Liver (tissue), 8 donors: ENCODE measurements at regions not wholly inside any gene's neighbourhood (a gene's known extent, or its start where the extent isn't known, plus 50 kb on each side); places are given as distances from the start of the nearest gene placed in this dataset.

Source experiments
- DNase-seq: peaks from one replicate; pipeline ENCODE4 v3.0.0-alpha.2; 2017; ENCODE audit warnings: low spot score
- H3K27ac ChIP-seq, 2 donors: one replicate each; pipeline ENCODE4 v1.7.0; 2013; ENCODE audit warnings: inconsistent platforms in 2 of 2, low read length in 2 of 2, control low read depth in 1 of 2, low read depth in 1 of 2, mild to moderate bottlenecking in 1 of 2
- H3K27me3 ChIP-seq, 4 donors: one replicate each; pipeline versions ENCODE4 v1.6.1 to v1.7.0; 2013; ENCODE audit warnings: low read length in 3 of 4, inconsistent platforms in 1 of 4, mild to moderate bottlenecking in 1 of 4, moderate library complexity in 1 of 4; ENCODE audit not compliant: control insufficient read depth in 4 of 4, insufficient read depth in 4 of 4
- H3K36me3 ChIP-seq, 4 donors: one replicate each; pipeline versions ENCODE4 v1.6.1 to v1.7.0; 2013; ENCODE audit warnings: low read length in 3 of 4, mild to moderate bottlenecking in 3 of 4, low read depth in 1 of 4, moderate library complexity in 1 of 4; ENCODE audit not compliant: control insufficient read depth in 4 of 4, insufficient read depth in 3 of 4
- H3K4me1 ChIP-seq, 4 donors: one replicate each; pipeline versions ENCODE4 v1.6.1 to v1.7.0; 2013; ENCODE audit warnings: low read length in 3 of 4, mild to moderate bottlenecking in 3 of 4, moderate library complexity in 1 of 4; ENCODE audit not compliant: control insufficient read depth in 4 of 4, insufficient read depth in 4 of 4
- H3K4me3 ChIP-seq, 3 donors: one replicate each; pipeline versions ENCODE4 v1.6.1 to v1.7.0; 2013; ENCODE audit warnings: low read length in 3 of 3, control low read depth in 1 of 3, low read depth in 1 of 3, mild to moderate bottlenecking in 1 of 3
- H3K9ac ChIP-seq, 2 donors: one replicate each; pipeline ENCODE4 v1.7.0; 2013; ENCODE audit warnings: low read length in 2 of 2, mild to moderate bottlenecking in 2 of 2, moderate library complexity in 2 of 2, control low read depth in 1 of 2, low read depth in 1 of 2
- H3K9me3 ChIP-seq, 4 donors: one replicate each; pipeline versions ENCODE4 v1.6.1 to v1.7.0; 2013; ENCODE audit warnings: low read length in 3 of 4; ENCODE audit not compliant: control insufficient read depth in 4 of 4
- EGR1 ChIP-seq, 2 donors: IDR thresholded peaks; 2 replicates each; pipeline ENCODE4 v1.6.1; 2016 to 2018; ENCODE audit warnings: antibody characterized with exemption in 2 of 2, low read depth in 2 of 2
- FOXA1 ChIP-seq: IDR thresholded peaks from 2 replicates; pipeline ENCODE4 v1.6.1; 2016; ENCODE audit warnings: antibody characterized with exemption
- FOXA2 ChIP-seq: IDR thresholded peaks from 2 replicates; pipeline ENCODE4 v1.6.1; 2016; ENCODE audit warnings: antibody characterized with exemption
- GABPA ChIP-seq, 2 donors: IDR thresholded peaks in 1 of 2; conservative IDR thresholded peaks in 1 of 2; 2 replicates each; pipeline ENCODE4 v1.6.1; 2016; ENCODE audit warnings: antibody characterized with exemption in 2 of 2, mild to moderate bottlenecking in 1 of 2, moderate library complexity in 1 of 2
- HNF4A ChIP-seq, 2 donors: conservative IDR thresholded peaks; 2 replicates each; pipeline ENCODE4 v1.6.1; 2016; ENCODE audit warnings: antibody characterized with exemption in 2 of 2, mild to moderate bottlenecking in 2 of 2
- HNF4G ChIP-seq: IDR thresholded peaks from 2 replicates; pipeline ENCODE4 v1.6.1; 2016; ENCODE audit warnings: antibody characterized with exemption
- JUND ChIP-seq, 2 donors: IDR thresholded peaks; 2 replicates each; pipeline ENCODE4 v1.6.1; 2016; ENCODE audit warnings: antibody characterized with exemption in 2 of 2
- NR2F2 ChIP-seq: IDR thresholded peaks from 2 replicates; pipeline ENCODE4 v1.6.1; 2016; ENCODE audit warnings: antibody characterized with exemption
- RAD21 ChIP-seq, 2 donors: IDR thresholded peaks; 2 replicates each; pipeline ENCODE4 v1.6.1; 2016; ENCODE audit warnings: antibody characterized with exemption in 2 of 2, mild to moderate bottlenecking in 2 of 2
- RXRA ChIP-seq, 2 donors: IDR thresholded peaks; 2 replicates each; pipeline ENCODE4 v1.6.1; 2017 to 2018; ENCODE audit warnings: antibody characterized with exemption in 2 of 2, mild to moderate bottlenecking in 1 of 2
- SP1 ChIP-seq: IDR thresholded peaks from 2 replicates; pipeline ENCODE4 v1.6.1; 2018; ENCODE audit warnings: antibody characterized with exemption, mild to moderate bottlenecking
- TAF1 ChIP-seq: conservative IDR thresholded peaks from 2 replicates; pipeline ENCODE4 v1.6.1; 2016; ENCODE audit warnings: antibody characterized with exemption, mild to moderate bottlenecking
- YY1 ChIP-seq: IDR thresholded peaks from 2 replicates; pipeline ENCODE4 v1.6.1; 2016; ENCODE audit warnings: antibody characterized with exemption, mild to moderate bottlenecking
- WGBS: extraction: QIAGEN DNeasy Blood & Tissue Kit; methylation state at CpG from one replicate; pipeline ENCODE4 v1.1.7; 2013; 5-methylcytosine and 5-hydroxymethylcytosine counted together
- TF ChIP-seq, protein P1 (sequence below): IDR thresholded peaks from 2 replicates; pipeline ENCODE4 v1.6.1; 2016; ENCODE audit warnings: antibody characterized with exemption
- TF ChIP-seq, protein P2 (sequence below): IDR thresholded peaks from 2 replicates; pipeline ENCODE4 v1.6.1; 2016; ENCODE audit warnings: antibody characterized with exemption
- TF ChIP-seq, protein P3 (sequence below): IDR thresholded peaks from 2 replicates; pipeline ENCODE4 v1.6.1; 2016; ENCODE audit warnings: antibody characterized with exemption, mild to moderate bottlenecking
- TF ChIP-seq, protein P4 (sequence below): fragments of 150-350 bp; IDR thresholded peaks from 2 replicates; pipeline ENCODE4 v1.5.1; 2017; ENCODE audit warnings: improper control_type of control experiment, low read depth, low read length; ENCODE audit not compliant: missing input control
- TF ChIP-seq, protein P5 (sequence below): IDR thresholded peaks from 2 replicates; pipeline ENCODE4 v1.6.1; 2016; ENCODE audit warnings: antibody characterized with exemption
- donor health status: healthy.
- donor health status: healthy.
- donor health status: healthy.
- donor health status: healthy.
- donor health status: healthy.

DNA sequence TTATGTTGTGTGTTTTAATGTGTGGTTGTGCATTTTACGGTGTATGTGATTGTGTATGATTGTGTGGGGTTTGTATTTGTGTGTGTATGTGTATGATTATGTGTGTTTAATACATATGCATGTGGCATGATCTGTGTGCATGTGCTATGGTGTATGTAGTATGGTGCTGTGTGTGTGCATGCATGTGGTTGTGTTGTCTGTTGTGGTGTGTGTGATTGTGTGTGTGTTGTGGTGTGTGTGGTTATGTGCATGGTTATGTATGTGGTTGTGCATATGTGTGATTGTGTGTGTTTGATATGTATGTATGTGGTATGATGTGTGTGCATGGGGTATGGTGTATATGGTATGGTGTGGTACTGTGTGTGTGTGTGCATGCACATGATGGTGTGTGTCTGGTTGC is 148.1 kb upstream of the AGAP1 start:
- H3K27ac ChIP-seq, result no peak overlapping the region
- H3K9ac ChIP-seq, result no peak overlapping the region
- H3K27me3 ChIP-seq, result no peaks in the 10 kb centered on the region
- H3K36me3 ChIP-seq, result no peaks in the 10 kb centered on the region
- H3K9me3 ChIP-seq, result peaks cover 0 to 2% (median 0%) of the 10 kb centered on the region in 4 donors
- H3K4me1 ChIP-seq, result peaks cover 0 to 3% (median 0%) of the 10 kb centered on the region in 4 donors
- H3K4me3 ChIP-seq, result no peak overlapping the region
- DNase-seq, result no peak
- WGBS, result 94% methylated on average over 1 of the region's 1 CpG
- TF ChIP-seq RXRA (IDR thresholded peaks at IDR 0.05) (no peak), FOXA1 (no peak), SP1 (no peak), TAF1 (no peak), HNF4A (conservative IDR thresholded peaks at IDR 0.05) (no peak)

DNA sequence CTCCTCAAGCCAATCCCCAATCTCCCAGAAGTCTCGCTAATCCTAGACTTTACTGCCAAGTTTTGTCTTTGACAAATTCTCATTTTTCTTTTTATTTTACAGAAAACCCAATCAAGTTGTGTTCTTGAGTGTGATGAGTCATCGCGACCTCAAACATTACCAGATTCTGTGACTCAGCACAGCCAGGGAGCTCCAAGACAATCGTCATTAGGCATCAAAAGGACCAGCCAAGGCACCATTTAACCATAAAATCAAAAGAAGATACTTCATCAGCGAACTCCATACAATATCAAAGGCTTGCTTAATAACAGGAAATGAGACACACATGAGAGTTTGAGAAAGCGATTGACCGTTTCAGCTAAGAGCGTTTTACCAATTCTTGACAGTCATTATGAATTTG is 146.2 kb upstream of the AGAP1 start:
- Histone ChIP-seq H3K9ac (no peak overlapping the region), H3K4me1 (peaks cover 0 to 3% (median 0%) of the 10 kb centered on the region in 4 donors), H3K4me3 (no peak overlapping the region), H3K27ac (no peak overlapping the region), H3K36me3 (no peaks in the 10 kb centered on the region), H3K9me3 (no peaks in the 10 kb centered on the region), H3K27me3 (no peaks in the 10 kb centered on the region)
- no peak for DNase-seq
- WGBS, result 89% methylated on average over 8 of the region's 8 CpGs
- TF ChIP-seq, protein P1, sequence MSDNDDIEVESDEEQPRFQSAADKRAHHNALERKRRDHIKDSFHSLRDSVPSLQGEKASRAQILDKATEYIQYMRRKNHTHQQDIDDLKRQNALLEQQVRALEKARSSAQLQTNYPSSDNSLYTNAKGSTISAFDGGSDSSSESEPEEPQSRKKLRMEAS, result no peak
- no peak for TF ChIP-seq RAD21 (IDR thresholded peaks at IDR 0.05)
- no peak for TF ChIP-seq HNF4G
- TF ChIP-seq FOXA1, result no peak
- TF ChIP-seq RXRA (IDR thresholded peaks at IDR 0.05), result no peak
- TF ChIP-seq NR2F2, result no peak
- TF ChIP-seq, protein P2, sequence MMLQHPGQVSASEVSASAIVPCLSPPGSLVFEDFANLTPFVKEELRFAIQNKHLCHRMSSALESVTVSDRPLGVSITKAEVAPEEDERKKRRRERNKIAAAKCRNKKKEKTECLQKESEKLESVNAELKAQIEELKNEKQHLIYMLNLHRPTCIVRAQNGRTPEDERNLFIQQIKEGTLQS, result no peak
- TF ChIP-seq SP1, result no peak

DNA sequence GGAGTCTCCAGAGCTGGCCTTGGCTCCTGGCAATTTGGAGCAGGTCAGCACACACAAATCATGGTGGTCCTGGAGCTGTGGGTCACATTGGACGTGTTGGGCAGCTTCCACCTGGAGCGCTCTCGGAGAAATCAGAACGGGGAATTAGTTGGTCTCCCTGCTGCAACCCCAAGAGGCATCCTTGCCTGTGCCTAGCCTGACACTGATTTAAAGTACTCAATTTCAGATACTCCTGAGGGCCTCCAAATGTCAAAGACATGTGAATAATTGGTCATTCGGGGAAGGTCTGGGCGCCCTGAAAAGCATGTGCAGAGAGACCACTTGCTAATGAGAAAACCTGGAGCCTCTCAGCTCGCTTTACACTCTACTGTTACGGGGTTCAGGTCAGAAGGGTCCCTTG is 145.5 kb upstream of the AGAP1 start:
- no peaks in the 10 kb centered on the region for H3K9me3 ChIP-seq
- 95% methylated on average over 8 of the region's 8 CpGs for WGBS
- peaks cover 0 to 3% (median 0%) of the 10 kb centered on the region in 4 donors for H3K4me1 ChIP-seq
- TF ChIP-seq JUND (IDR thresholded peaks at IDR 0.05) (no peak), RXRA (IDR thresholded peaks at IDR 0.05) (no peak), GABPA (IDR thresholded peaks at IDR 0.05 in 1 of 2, conservative IDR thresholded peaks at IDR 0.05 in 1 of 2) (no peak), SP1 (no peak), YY1 (no peak), HNF4G (no peak), RAD21 (IDR thresholded peaks at IDR 0.05) (no peak), TAF1 (no peak), HNF4A (conservative IDR thresholded peaks at IDR 0.05) (no peak), FOXA2 (no peak), NR2F2 (no peak), EGR1 (IDR thresholded peaks at IDR 0.05; ENCODE audit: low read depth in 2 of 2) (no peak), FOXA1 (no peak)
- TF ChIP-seq, protein P3, sequence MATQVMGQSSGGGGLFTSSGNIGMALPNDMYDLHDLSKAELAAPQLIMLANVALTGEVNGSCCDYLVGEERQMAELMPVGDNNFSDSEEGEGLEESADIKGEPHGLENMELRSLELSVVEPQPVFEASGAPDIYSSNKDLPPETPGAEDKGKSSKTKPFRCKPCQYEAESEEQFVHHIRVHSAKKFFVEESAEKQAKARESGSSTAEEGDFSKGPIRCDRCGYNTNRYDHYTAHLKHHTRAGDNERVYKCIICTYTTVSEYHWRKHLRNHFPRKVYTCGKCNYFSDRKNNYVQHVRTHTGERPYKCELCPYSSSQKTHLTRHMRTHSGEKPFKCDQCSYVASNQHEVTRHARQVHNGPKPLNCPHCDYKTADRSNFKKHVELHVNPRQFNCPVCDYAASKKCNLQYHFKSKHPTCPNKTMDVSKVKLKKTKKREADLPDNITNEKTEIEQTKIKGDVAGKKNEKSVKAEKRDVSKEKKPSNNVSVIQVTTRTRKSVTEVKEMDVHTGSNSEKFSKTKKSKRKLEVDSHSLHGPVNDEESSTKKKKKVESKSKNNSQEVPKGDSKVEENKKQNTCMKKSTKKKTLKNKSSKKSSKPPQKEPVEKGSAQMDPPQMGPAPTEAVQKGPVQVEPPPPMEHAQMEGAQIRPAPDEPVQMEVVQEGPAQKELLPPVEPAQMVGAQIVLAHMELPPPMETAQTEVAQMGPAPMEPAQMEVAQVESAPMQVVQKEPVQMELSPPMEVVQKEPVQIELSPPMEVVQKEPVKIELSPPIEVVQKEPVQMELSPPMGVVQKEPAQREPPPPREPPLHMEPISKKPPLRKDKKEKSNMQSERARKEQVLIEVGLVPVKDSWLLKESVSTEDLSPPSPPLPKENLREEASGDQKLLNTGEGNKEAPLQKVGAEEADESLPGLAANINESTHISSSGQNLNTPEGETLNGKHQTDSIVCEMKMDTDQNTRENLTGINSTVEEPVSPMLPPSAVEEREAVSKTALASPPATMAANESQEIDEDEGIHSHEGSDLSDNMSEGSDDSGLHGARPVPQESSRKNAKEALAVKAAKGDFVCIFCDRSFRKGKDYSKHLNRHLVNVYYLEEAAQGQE, result no peak
- TF ChIP-seq, protein P2, result no peak
- TF ChIP-seq, protein P4, sequence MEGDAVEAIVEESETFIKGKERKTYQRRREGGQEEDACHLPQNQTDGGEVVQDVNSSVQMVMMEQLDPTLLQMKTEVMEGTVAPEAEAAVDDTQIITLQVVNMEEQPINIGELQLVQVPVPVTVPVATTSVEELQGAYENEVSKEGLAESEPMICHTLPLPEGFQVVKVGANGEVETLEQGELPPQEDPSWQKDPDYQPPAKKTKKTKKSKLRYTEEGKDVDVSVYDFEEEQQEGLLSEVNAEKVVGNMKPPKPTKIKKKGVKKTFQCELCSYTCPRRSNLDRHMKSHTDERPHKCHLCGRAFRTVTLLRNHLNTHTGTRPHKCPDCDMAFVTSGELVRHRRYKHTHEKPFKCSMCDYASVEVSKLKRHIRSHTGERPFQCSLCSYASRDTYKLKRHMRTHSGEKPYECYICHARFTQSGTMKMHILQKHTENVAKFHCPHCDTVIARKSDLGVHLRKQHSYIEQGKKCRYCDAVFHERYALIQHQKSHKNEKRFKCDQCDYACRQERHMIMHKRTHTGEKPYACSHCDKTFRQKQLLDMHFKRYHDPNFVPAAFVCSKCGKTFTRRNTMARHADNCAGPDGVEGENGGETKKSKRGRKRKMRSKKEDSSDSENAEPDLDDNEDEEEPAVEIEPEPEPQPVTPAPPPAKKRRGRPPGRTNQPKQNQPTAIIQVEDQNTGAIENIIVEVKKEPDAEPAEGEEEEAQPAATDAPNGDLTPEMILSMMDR, result no peak
- TF ChIP-seq, protein P1, result no peak
- TF ChIP-seq, protein P5, sequence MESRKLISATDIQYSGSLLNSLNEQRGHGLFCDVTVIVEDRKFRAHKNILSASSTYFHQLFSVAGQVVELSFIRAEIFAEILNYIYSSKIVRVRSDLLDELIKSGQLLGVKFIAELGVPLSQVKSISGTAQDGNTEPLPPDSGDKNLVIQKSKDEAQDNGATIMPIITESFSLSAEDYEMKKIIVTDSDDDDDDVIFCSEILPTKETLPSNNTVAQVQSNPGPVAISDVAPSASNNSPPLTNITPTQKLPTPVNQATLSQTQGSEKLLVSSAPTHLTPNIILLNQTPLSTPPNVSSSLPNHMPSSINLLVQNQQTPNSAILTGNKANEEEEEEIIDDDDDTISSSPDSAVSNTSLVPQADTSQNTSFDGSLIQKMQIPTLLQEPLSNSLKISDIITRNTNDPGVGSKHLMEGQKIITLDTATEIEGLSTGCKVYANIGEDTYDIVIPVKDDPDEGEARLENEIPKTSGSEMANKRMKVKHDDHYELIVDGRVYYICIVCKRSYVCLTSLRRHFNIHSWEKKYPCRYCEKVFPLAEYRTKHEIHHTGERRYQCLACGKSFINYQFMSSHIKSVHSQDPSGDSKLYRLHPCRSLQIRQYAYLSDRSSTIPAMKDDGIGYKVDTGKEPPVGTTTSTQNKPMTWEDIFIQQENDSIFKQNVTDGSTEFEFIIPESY, result no peak
- no peak overlapping the region for H3K4me3 ChIP-seq
- no peak for DNase-seq
- H3K36me3 ChIP-seq, result no peaks in the 10 kb centered on the region
- no peak overlapping the region for H3K9ac ChIP-seq
- H3K27ac ChIP-seq, result no peak overlapping the region
- H3K27me3 ChIP-seq, result no peaks in the 10 kb centered on the region
